ENCODE measurements at regions not wholly inside any gene's neighbourhood (a gene's known extent, or its start where the extent isn't known, plus 50 kb on each side); places are given as distances from the start of the nearest gene placed in this dataset.

- DNase-seq (ENCODE audit: low spot score): no peak
- Histone ChIP-seq H3K4me1 (no peaks in the 10 kb centered on the region), H3K4me3 (no peak overlapping the region), H3K27ac (no peak overlapping the region), H3K27me3 (no peaks in the 10 kb centered on the region), H3K9me3 (no peaks in the 10 kb centered on the region), H3K36me3 (no peaks in the 10 kb centered on the region)
- TF ChIP-seq CTCF (IDR thresholded peaks at IDR 0.05): no peak
Measured at GRCh38 chr9:82736701-82737100, 326.2 kb downstream of the RASEF start.

- Histone ChIP-seq H3K27ac (no peak overlapping the region), H3K9me3 (no peaks in the 10 kb centered on the region), H3K36me3 (no peaks in the 10 kb centered on the region), H3K27me3 (no peaks in the 10 kb centered on the region), H3K4me1 (no peaks in the 10 kb centered on the region), H3K4me3 (no peak overlapping the region)
- TF ChIP-seq CTCF (IDR thresholded peaks at IDR 0.05): no peak
- no peak for DNase-seq (ENCODE audit: low spot score)
Measured at GRCh38 chr9:82745919-82746318, 317.0 kb downstream of the RASEF start.

GRCh38 chr9:82750411-82750913 is 312.5 kb downstream of the RASEF start:
- Histone ChIP-seq H3K27me3 (no peaks in the 10 kb centered on the region), H3K9me3 (no peaks in the 10 kb centered on the region), H3K27ac (no peak overlapping the region), H3K36me3 (no peaks in the 10 kb centered on the region), H3K4me3 (no peak overlapping the region), H3K4me1 (no peaks in the 10 kb centered on the region)
- no peak for TF ChIP-seq CTCF (IDR thresholded peaks at IDR 0.05)
- no peak for DNase-seq (ENCODE audit: low spot score)

GRCh38 chr9:82757924-82758323 is 305.0 kb downstream of the RASEF start:
- H3K27me3 ChIP-seq: no peaks in the 10 kb centered on the region
- no peak for DNase-seq (ENCODE audit: low spot score)
- H3K36me3 ChIP-seq: no peaks in the 10 kb centered on the region
- H3K4me3 ChIP-seq: no peak overlapping the region
- no peaks in the 10 kb centered on the region for H3K9me3 ChIP-seq
- no peak overlapping the region for H3K27ac ChIP-seq
- no peak for TF ChIP-seq CTCF (IDR thresholded peaks at IDR 0.05)
- H3K4me1 ChIP-seq: no peaks in the 10 kb centered on the region

- no peak for TF ChIP-seq CTCF (IDR thresholded peaks at IDR 0.05)
- Histone ChIP-seq H3K4me1 (no peaks in the 10 kb centered on the region), H3K4me3 (no peak overlapping the region), H3K27me3 (no peaks in the 10 kb centered on the region), H3K27ac (no peak overlapping the region), H3K36me3 (no peaks in the 10 kb centered on the region), H3K9me3 (no peaks in the 10 kb centered on the region)
- no peak for DNase-seq (ENCODE audit: low spot score)
Measured at GRCh38 chr9:82761027-82761426, 301.9 kb downstream of the RASEF start.

GRCh38 chr9:82761956-82762355 is 301.0 kb downstream of the RASEF start:
- Histone ChIP-seq H3K9me3 (no peaks in the 10 kb centered on the region), H3K4me1 (no peaks in the 10 kb centered on the region), H3K27ac (no peak overlapping the region), H3K36me3 (no peaks in the 10 kb centered on the region), H3K4me3 (no peak overlapping the region), H3K27me3 (no peaks in the 10 kb centered on the region)
- TF ChIP-seq CTCF (IDR thresholded peaks at IDR 0.05): no peak
- DNase-seq (ENCODE audit: low spot score): no peak

Data from right atrium auricular region (tissue), 2 donors.